DND-41 (cell line): ENCODE measurements at regions not wholly inside any gene's neighbourhood (a gene's known extent, or its start where the extent isn't known, plus 50 kb on each side); places are given as distances from the start of the nearest gene placed in this dataset.

Source experiments
- CTCF ChIP-seq: IDR thresholded peaks from 2 replicates; pipeline ENCODE4 v1.5.1; 2012; ENCODE audit warnings: borderline replicate concordance, low read length, moderate library complexity, mild to moderate bottlenecking; ENCODE audit not compliant: poor library complexity, severe bottlenecking; ENCODE audit errors: extremely low read depth
- EZH2 ChIP-seq: IDR thresholded peaks from 3 replicates; pipeline ENCODE4 v1.6.1; 2012; ENCODE audit warnings: borderline replicate concordance, low read depth, mild to moderate bottlenecking, moderate library complexity, low read length, inconsistent platforms; ENCODE audit not compliant: severe bottlenecking

GRCh38 chr2:134158295-134158694 lies 95.6 kb upstream of the MGAT5 start:
- TF ChIP-seq EZH2 (no peak), CTCF (no peak)
